MCF 10A (cell line): ENCODE measurements at regions not wholly inside any gene's neighbourhood (a gene's known extent, or its start where the extent isn't known, plus 50 kb on each side); places are given as distances from the start of the nearest gene placed in this dataset.

ENCODE experiments used
- BruUV-seq: library from RNA; stranded (reverse); fragments of 400-500 nt; replicated peaks from 2 replicates; lab custom pipeline; 2021; lab: Mats Ljungman, UMichigan
- CTCF ChIA-PET: fragments of 300-600 bp; sonication (Branson Sonifier 250); formaldehyde crosslinking; extraction: SDS; loops from one replicate; lab custom pipeline; 2021; ENCODE audit warnings: antibody characterized with exemption, inconsistent platforms; lab: Yijun Ruan, JAX
- POLR2A ChIA-PET: fragments of 300-600, 350-650 bp; sonication (Branson Sonifier 250); formaldehyde crosslinking; extraction: SDS; loops from one replicate; lab custom pipeline; 2020; ENCODE audit warnings: antibody characterized with exemption, inconsistent platforms; lab: Yijun Ruan, JAX
- DNase-seq: peaks from one replicate; pipeline ENCODE4 v3.0.0-alpha.2; 2018; ENCODE audit not compliant: unreplicated experiment
- H3K27ac Mint-ChIP-seq: one replicate; pipeline ENCODE4 v1.8.0; 2022; ENCODE audit warnings: mild to moderate bottlenecking, low read depth, mixed read lengths; ENCODE audit not compliant: unreplicated experiment
- H3K27me3 Mint-ChIP-seq: one replicate; pipeline ENCODE4 v1.8.0; 2022; ENCODE audit warnings: mixed read lengths; ENCODE audit not compliant: insufficient read depth, unreplicated experiment
- H3K36me3 Mint-ChIP-seq: one replicate; pipeline ENCODE4 v1.8.0; 2022; ENCODE audit warnings: mild to moderate bottlenecking, moderate library complexity, mixed read lengths; ENCODE audit not compliant: insufficient read depth, unreplicated experiment
- H3K4me1 Mint-ChIP-seq: one replicate; pipeline ENCODE4 v1.8.0; 2022; ENCODE audit warnings: mixed read lengths; ENCODE audit not compliant: insufficient read depth, unreplicated experiment
- H3K4me3 Mint-ChIP-seq: one replicate; pipeline ENCODE4 v1.8.0; 2022; ENCODE audit warnings: mild to moderate bottlenecking, moderate library complexity, mixed read lengths; ENCODE audit not compliant: unreplicated experiment
- H3K9me3 Mint-ChIP-seq: one replicate; pipeline ENCODE4 v1.8.0; 2022; ENCODE audit warnings: mixed read lengths; ENCODE audit not compliant: unreplicated experiment
- intact Hi-C: fragments of 100-400 bp; cut with micrococcal nuclease; formaldehyde crosslinking; loops from 2 replicates; pipeline ENCODE4 v1.14.1; 2022
- TF ChIP-seq, protein P1 (sequence below): fragments of 200-600 bp; IDR thresholded peaks from one replicate; pipeline ENCODE4 v1.8.0; 2022; ENCODE audit warnings: antibody characterized with exemption, mild to moderate bottlenecking; ENCODE audit not compliant: unreplicated experiment

DNA sequence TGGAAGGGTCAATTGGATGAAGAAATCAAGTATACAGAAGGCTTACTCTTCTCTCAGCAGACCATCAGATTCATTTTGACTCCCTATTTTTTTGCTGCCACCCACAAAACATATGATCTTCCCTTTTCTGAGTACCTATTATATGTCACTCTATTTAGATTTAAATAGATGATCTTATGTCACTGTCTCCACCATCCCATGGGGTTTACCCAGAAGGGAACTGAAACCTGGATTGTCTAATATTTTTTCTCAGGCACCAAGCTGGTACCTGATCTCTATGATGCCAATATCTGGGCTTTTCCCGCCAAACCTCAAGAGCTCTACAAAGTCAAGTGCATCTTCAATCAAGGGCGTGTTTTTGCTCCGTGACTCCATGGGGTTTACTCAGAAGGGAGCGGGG, 118.7 kb downstream of the GAS1 start:
- no TSS peak for BruUV-seq
- ChIA-PET POLR2A (interaction anchor here (0.6 kb wide), 1 partner anchor 326 kb away, joined by 3 read pairs; no protein-coding TSS in a partner anchor), CTCF (no interaction called here)
- no peak overlapping the region for H3K4me3 Mint-ChIP-seq
- no peaks in the 10 kb centered on the region for H3K4me1 Mint-ChIP-seq
- H3K9me3 Mint-ChIP-seq: peaks cover 8% of the 10 kb centered on the region
- DNase-seq: no peak
- TF ChIP-seq, protein P1, sequence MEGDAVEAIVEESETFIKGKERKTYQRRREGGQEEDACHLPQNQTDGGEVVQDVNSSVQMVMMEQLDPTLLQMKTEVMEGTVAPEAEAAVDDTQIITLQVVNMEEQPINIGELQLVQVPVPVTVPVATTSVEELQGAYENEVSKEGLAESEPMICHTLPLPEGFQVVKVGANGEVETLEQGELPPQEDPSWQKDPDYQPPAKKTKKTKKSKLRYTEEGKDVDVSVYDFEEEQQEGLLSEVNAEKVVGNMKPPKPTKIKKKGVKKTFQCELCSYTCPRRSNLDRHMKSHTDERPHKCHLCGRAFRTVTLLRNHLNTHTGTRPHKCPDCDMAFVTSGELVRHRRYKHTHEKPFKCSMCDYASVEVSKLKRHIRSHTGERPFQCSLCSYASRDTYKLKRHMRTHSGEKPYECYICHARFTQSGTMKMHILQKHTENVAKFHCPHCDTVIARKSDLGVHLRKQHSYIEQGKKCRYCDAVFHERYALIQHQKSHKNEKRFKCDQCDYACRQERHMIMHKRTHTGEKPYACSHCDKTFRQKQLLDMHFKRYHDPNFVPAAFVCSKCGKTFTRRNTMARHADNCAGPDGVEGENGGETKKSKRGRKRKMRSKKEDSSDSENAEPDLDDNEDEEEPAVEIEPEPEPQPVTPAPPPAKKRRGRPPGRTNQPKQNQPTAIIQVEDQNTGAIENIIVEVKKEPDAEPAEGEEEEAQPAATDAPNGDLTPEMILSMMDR: no peak
- intact Hi-C loops: no loop called here
- no peak overlapping the region for H3K27ac Mint-ChIP-seq
- H3K27me3 Mint-ChIP-seq: peaks cover 22% of the 10 kb centered on the region
- no peaks in the 10 kb centered on the region for H3K36me3 Mint-ChIP-seq

DNA sequence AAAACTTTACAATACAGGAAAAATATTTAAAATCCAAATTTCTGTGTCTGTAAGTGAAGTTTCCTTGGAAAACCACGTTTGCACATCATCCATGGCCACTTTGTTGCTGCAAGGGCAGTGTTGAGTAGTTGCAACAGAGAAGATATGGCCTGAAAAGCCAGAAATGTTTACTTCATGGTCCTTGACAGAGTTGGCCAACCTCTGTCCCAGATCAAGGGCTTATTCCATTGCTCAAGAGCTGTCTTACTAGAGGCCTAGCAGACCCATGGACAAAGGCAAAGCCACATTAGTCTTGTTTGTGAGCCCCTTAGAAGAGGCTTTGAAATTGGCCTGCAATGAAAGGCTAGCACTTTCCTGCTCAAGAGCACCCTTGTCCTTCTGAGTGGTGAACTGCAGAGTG, 119.4 kb downstream of the GAS1 start:
- BruUV-seq: no TSS peak
- Mint-ChIP-seq H3K4me1 (no peaks in the 10 kb centered on the region), H3K27me3 (peaks cover 22% of the 10 kb centered on the region), H3K4me3 (no peak overlapping the region), H3K36me3 (no peaks in the 10 kb centered on the region), H3K27ac (no peak overlapping the region), H3K9me3 (peaks cover 8% of the 10 kb centered on the region)
- DNase-seq: no peak
- ChIA-PET CTCF (no interaction called here), POLR2A (no interaction called here)
- intact Hi-C loops: no loop called here
- TF ChIP-seq, protein P1: no peak

DNA sequence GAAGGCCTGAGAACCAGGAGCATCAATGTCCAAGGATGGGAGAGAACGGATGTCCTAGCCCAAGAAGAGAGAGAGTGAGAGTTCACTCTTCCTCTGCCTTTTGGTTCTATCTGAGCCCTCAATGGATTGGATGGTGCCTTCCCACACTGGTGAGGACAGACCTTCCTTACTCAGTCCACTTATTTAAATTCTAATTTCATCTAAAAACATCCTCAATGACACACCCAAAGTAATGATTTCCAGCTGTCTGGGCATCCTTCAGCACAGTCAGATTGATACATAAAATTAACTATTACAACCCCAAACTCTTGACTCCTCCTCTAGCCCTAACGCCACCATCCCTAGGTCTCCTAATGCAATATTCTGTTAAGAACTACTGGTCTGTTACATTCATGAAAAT, 122.0 kb downstream of the GAS1 start:
- DNase-seq: no peak
- Mint-ChIP-seq H3K27ac (no peak overlapping the region), H3K36me3 (no peaks in the 10 kb centered on the region), H3K4me1 (no peaks in the 10 kb centered on the region), H3K27me3 (peaks cover 35% of the 10 kb centered on the region), H3K4me3 (no peak overlapping the region), H3K9me3 (peaks cover 8% of the 10 kb centered on the region)
- TF ChIP-seq, protein P1: no peak
- ChIA-PET CTCF (no interaction called here), POLR2A (no interaction called here)
- no TSS peak for BruUV-seq
- intact Hi-C loops: no loop called here

DNA sequence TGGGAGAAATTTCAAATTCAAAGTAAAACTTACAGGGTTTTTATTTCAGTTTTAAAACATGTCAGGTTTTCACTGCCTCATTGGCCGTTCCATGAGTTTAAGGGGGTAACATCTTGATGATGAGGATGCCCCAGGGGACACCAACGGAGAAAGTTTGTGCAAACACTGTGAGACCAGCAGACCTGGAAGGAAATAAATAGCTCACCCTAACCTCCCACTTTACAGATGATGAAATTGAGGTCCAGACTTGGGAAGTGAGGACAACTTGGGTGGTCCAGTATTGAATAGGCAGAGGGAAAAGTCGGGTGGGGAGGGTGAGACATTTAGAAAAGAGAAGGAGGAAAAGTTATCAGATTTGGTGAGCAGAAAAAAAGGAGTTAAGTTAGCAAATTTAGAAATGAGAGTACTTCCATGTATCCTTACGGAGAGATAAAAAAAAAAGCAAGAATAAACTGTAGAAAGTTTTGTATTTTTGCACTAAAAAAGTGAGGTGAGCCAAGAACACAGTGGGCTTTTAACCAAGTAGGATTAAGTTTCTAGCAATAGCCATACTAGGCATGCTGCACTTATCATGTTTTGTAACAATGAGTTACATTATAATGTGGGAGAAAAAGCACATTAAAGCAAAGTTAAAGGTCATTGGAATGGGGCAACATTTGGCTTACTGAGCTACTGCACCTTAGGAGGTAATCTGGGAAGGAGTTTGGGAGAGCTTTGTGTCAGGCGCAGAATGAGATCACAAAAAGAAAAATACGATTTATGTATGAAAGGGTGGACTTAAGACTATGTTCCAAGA, 125.1 kb downstream of the GAS1 start:
- H3K27ac Mint-ChIP-seq: no peak overlapping the region
- no peaks in the 10 kb centered on the region for H3K4me1 Mint-ChIP-seq
- no TSS peak for BruUV-seq
- H3K36me3 Mint-ChIP-seq: no peaks in the 10 kb centered on the region
- TF ChIP-seq, protein P1: no peak
- DNase-seq: no peak
- CTCF ChIA-PET: interaction anchor here (0.6 kb wide), 1 partner anchor 8 kb away, joined by 6 read pairs; no protein-coding TSS in a partner anchor
- peaks cover 8% of the 10 kb centered on the region for H3K9me3 Mint-ChIP-seq
- POLR2A ChIA-PET: no interaction called here
- peaks cover 34% of the 10 kb centered on the region for H3K27me3 Mint-ChIP-seq
- no peak overlapping the region for H3K4me3 Mint-ChIP-seq
- intact Hi-C loops: no loop called here
